HG02759 (cell line): ENCODE measurements at regions not wholly inside any gene's neighbourhood (a gene's known extent, or its start where the extent isn't known, plus 50 kb on each side); places are given as distances from the start of the nearest gene placed in this dataset.
"Not testable (repeated sequence)": the region's sequence is repeated elsewhere in the genome, so short reads cannot be mapped to it uniquely, and the experiment has no call there.

Source experiments
- ATAC-seq: cut with Tn5 transposase; IDR thresholded peaks from one replicate; pipeline ENCODE4 v1.9.1; 2021; ENCODE audit warnings: mild to moderate bottlenecking, moderate library complexity; ENCODE audit not compliant: unreplicated experiment

- ATAC-seq, result peak; percentile 56
Observed at GRCh38 chr13:95388420-95389079, 87.3 kb upstream of the ABCC4 start.

DNA sequence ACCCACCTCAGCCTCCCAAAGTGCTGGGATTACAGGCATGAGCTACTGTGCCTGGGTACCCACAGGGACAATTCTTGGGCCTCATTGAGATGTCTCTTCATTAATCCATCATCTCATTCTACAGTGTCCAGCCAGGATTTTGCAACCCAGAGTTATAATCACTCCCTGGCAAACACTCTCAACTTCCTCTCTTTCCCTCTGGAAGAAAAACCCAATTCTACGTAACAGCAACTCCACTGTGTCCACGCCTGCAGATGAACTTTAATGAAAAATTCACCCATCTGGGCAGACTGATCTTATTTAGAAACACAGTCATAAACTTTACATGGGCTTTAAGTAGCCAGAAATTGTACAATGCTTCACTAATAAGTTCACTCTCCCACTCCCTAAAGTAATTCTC, 90.1 kb upstream of the ABCC4 start:
- no peak for ATAC-seq

DNA sequence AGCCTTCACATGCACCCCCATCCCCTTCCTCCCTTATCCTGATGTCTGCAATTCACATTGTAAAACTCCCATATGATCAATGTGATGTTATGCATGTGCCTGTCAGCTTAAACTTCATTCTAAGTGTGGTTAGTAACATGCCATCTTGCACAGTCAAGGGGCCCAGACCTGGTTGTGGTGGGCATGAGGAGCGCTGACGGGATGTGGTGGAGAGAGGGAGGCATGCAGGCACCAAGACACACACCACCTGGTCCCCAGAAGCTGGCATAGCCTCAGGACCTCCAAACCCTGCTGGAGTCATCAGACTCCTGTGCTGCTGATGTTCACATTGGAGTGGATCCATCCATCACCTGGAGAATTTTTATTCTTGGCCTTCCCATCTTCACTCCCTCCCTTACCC, 90.5 kb upstream of the ABCC4 start:
- ATAC-seq, result no peak

DNA sequence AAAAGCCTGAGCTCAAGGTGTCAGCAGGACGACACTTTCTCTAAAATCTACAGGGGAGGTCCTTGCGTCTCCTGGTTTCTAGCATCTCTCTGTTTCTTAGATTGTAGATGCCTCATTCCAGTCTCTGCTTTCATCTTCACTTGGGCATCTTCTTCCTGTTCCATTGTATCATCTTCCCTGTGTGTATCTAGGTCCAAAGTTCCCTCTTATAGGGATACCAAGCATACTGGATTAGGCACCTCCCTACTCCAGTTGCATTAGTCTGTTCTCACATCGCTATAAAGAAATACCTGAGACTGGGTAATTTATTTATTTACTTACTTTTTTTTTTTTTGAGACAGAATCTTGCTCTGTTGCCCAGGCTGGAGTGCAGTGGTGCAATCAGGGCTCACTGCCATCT, 91.3 kb upstream of the ABCC4 start:
- ATAC-seq, result no peak

- ATAC-seq, result peak; percentile 26
Observed at GRCh38 chr13:95403349-95404140, 102.3 kb upstream of the ABCC4 start.

GRCh38 chr13:95404141-95404882, 103.1 kb upstream of the ABCC4 start:
- ATAC-seq, result peak; percentile 94

DNA sequence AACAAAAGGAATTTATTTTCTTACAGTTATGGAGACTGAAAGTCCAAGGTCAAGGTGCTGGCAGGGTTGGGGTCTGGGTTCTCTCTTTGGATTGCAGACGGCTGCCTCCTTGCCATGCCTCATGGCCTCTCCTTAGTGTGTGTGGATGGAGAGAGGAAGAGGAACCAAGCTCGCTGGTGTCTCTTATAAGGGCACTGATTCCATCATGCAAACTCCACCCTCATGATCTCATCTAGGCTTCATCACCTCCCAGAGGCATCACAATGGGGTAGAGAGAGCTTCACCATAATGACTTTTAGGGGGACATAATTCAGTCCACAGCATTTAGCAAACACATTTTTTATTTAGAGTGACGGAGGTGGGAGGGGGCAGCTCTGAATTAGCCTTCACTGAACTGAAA, 104.9 kb upstream of the ABCC4 start:
- no peak for ATAC-seq

- no peak for ATAC-seq
Observed at GRCh38 chr13:95411428-95412040, 110.3 kb upstream of the ABCC4 start.

- ATAC-seq, result no peak
Observed at GRCh38 chr13:95418946-95419345, 117.7 kb upstream of the ABCC4 start.

DNA sequence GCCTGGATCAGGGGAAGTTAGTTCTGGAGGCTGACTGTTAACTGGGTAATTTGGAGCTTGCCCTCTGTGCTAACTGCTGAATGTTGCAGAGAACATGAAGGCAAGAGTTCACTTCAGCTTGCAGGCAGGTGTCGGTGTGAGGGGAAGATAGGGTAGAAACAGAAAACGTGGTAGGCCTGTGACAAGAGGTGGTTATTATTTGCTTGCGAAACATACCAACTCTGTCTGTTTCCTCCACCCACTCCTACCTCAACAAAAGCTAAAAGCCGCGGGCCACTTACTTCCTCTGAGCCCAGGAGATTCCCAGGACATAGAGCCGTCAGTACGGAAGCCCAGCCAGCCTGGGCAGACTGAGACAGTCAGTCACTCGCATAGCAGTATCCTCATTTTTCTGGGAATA, 119.2 kb upstream of the ABCC4 start:
- no peak for ATAC-seq

- ATAC-seq, result no peak
Observed at GRCh38 chr13:95426631-95427030, 125.4 kb upstream of the ABCC4 start.

DNA sequence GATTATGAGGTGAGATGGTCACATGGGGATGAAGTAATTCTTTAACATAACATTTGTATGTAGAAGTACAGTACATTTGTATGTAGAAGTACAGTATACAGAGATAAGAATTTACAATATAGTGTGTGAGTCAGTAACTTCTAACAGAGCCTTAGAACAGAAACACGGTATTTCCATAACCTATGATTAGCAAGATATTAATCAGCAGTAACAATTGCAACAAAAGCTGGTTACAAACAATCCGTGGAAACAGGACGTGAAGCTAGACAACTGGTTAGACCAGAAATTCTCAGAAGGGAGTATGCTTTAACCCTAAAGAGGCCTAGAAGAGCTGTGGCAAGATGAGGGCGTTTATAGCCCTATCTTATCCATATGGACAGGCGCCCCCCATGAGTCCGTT, 122.0 kb upstream of the CLDN10 start:
- not testable (repeated sequence) for ATAC-seq

- no peak for ATAC-seq
Observed at GRCh38 chr13:95432141-95432540, 120.4 kb upstream of the CLDN10 start.

DNA sequence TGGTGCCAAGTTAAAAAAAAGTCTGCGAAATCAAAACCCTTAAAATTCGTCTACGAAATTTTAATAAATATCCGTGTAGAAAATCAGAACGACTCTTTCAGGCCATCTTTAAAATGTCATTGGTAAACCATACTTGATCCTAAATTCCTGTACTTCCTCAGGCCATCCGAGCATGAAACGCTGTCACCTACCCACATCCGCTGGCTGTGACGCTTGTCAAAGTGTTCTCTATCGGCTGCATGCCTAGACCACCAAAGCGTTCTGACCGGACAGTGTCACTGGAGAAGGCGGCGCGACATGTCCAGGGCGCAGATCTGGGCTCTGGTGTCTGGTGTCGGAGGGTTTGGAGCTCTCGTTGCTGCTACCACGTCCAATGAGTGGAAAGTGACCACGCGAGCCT, 119.0 kb upstream of the CLDN10 start:
- no peak for ATAC-seq

DNA sequence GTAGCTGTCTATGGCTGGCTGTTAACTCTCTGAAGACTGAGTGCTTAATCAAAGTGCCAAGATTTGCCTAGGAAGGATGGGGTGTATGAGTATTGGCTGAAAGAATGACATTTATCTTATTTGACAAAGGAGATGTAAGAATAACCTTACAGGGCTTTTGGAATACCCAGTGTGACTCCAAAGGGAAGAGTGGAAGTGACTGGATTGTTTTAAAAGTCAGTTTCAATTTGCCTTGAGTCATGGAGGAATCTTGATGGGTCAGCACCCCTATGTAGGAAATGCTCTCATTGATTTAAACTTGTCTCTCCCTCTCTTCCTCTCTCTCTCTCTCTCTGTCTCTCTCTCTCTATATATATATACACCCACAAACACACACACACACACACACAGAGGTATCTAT, 118.4 kb upstream of the CLDN10 start:
- ATAC-seq, result no peak

GRCh38 chr13:95437561-95437960, 115.0 kb upstream of the CLDN10 start:
- ATAC-seq, result no peak

DNA sequence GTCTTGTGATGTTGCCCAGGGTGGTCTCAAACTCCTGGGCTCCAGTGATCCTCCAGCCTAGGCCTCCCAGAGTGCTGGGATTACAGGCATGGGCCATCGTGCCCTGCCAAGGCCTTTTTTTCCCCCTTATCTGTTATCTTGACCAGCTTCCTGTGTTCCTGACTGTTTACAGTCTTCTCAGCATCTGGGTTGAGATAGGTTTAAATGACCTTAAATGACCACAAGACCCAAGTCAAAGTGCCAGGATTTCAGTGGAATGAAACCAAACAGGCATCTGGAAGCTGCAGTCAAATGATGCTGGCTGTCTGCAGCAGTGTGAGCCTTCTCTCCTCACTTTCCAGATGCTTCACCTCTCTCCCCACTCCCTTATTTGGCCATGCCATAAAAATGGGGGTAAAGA, 114.2 kb upstream of the CLDN10 start:
- ATAC-seq, result no peak

DNA sequence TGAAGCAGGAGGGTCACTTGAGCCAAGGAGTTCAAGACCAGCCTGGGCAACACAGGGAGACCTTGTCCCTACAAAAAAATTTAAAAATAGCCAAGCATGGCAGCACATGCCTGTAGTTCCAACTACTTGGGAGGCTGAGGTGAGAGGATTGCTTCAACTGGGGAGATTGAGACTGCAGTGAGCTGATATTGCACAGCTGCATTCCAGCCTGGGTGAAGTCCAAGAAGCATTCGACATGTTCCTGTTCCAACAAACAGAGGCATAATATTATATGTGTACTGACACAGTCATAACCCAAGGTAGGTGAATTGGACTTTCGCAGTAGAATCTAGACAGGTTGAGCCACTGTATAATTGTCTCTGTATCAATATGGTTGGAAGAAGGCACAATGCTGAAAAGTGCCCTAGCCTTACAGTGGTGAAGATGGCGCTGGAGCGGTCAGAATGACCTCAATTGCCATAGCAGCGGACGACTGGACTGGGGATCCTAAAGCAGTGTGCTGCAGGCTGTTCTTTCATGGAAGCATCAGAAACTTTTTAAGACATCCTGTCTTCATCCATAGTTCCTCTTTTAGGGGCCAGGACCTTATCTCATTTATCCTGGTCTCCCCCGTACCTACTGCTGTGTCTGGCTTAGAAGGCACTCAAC, 112.0 kb upstream of the CLDN10 start:
- ATAC-seq, result no peak

DNA sequence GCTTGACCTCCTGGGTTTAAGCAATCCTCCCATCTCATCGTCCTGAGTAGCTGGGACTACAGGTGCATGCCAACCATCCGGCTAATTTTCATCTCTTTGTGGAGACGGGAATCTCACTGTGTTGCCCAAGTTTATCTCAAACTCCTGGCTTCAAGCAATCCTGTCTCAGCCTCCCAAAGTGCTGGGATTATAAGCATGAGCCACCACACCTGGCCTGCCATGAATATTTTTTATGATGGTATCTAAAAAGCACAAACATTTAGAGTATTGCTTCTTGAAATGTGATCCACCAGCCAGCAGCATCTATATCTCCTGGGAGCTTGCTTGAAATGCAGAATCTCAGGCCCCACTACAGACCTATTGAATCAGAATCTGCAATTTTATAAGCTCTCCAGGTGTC, 111.2 kb upstream of the CLDN10 start:
- ATAC-seq, result no peak

- ATAC-seq, result no peak
Observed at GRCh38 chr13:95444006-95444730, 108.4 kb upstream of the CLDN10 start.
